Upper lobe of left lung (tissue), 4 donors: ENCODE measurements at regions not wholly inside any gene's neighbourhood (a gene's known extent, or its start where the extent isn't known, plus 50 kb on each side); places are given as distances from the start of the nearest gene placed in this dataset.

Experiments used
- POLR2A ChIP-seq, 4 donors: fragments of 450-650 bp; IDR thresholded peaks; one replicate each; pipeline ENCODE4 v1.5.1; 2016 to 2017; ENCODE audit warnings: antibody characterized with exemption in 4 of 4, mild to moderate bottlenecking in 2 of 4
- POLR2AphosphoS5 ChIP-seq, 2 donors: sonication (generic); formaldehyde crosslinking; IDR thresholded peaks; one replicate each; pipeline ENCODE4 v1.5.1; 2017; ENCODE audit warnings: antibody characterized with exemption in 2 of 2

DNA sequence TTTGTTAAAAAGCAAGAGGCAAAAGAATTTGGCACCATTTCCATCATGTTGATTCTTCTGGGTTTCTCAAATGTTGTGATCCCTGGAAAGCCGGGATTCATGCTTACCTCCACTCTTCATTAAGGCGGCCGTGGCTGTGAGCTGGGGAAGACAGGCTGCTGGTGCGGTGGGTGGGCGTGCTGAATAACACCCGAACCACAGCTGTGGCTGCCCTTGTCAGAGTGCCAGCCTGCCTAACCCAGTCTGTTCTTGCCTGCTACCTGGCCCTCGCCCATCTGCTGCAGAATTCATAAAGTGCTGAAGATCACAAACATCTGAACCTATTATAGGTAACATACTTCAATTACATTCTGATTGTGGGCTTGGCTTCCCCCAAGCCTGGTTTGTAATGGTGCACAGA is 95.8 kb upstream of the RCN1 start:
- no peak for TF ChIP-seq POLR2A (IDR thresholded peaks at IDR 0.05)
- no peak for TF ChIP-seq POLR2AphosphoS5 (IDR thresholded peaks at IDR 0.05)
